HEK293T (cell line): ENCODE measurements at regions not wholly inside any gene's neighbourhood (a gene's known extent, or its start where the extent isn't known, plus 50 kb on each side); places are given as distances from the start of the nearest gene placed in this dataset.

Source experiments
- ARNT ChIP-seq: fragments of 450-650 bp; IDR thresholded peaks from 2 replicates; pipeline ENCODE4 v1.6.1; 2017; ENCODE audit warnings: mild to moderate bottlenecking
- BHLHE40 ChIP-seq: fragments of 450-650 bp; IDR thresholded peaks from 2 replicates; pipeline ENCODE4 v1.6.1; 2016; ENCODE audit warnings: mild to moderate bottlenecking, moderate library complexity, borderline replicate concordance
- ELF4 ChIP-seq: fragments of 450-650 bp; IDR thresholded peaks from 2 replicates; pipeline ENCODE4 v1.6.1; 2017; ENCODE audit warnings: antibody characterized with exemption
- FOXA1 ChIP-seq: fragments of 450-650 bp; IDR thresholded peaks from 2 replicates; pipeline ENCODE4 v1.6.1; 2016; ENCODE audit warnings: mild to moderate bottlenecking
- HDGF ChIP-seq: fragments of 450-650 bp; IDR thresholded peaks from 2 replicates; pipeline ENCODE4 v1.6.1; 2017; ENCODE audit warnings: antibody characterized with exemption, borderline replicate concordance
- L3MBTL2 ChIP-seq: fragments of 450-650 bp; conservative IDR thresholded peaks from 2 replicates; pipeline ENCODE4 v1.6.1; 2016; ENCODE audit warnings: mild to moderate bottlenecking
- NFRKB ChIP-seq: fragments of 450-650 bp; IDR thresholded peaks from 2 replicates; pipeline ENCODE4 v1.6.1; 2016; ENCODE audit warnings: mild to moderate bottlenecking, moderate library complexity
- PKNOX1 ChIP-seq: fragments of 450-650 bp; IDR thresholded peaks from 2 replicates; pipeline ENCODE4 v1.6.1; 2016
- SP1 ChIP-seq: fragments of 450-650 bp; IDR thresholded peaks from 2 replicates; pipeline ENCODE4 v1.6.1; 2017
- SUZ12 ChIP-seq: fragments of 450-650 bp; IDR thresholded peaks from 2 replicates; pipeline ENCODE4 v1.6.1; 2016; ENCODE audit warnings: mild to moderate bottlenecking
- TARDBP ChIP-seq: fragments of 450-650 bp; IDR thresholded peaks from 2 replicates; pipeline ENCODE4 v1.6.1; 2016
- ZNF384 ChIP-seq: fragments of 450-650 bp; IDR thresholded peaks from 2 replicates; pipeline ENCODE4 v1.6.1; 2016

DNA sequence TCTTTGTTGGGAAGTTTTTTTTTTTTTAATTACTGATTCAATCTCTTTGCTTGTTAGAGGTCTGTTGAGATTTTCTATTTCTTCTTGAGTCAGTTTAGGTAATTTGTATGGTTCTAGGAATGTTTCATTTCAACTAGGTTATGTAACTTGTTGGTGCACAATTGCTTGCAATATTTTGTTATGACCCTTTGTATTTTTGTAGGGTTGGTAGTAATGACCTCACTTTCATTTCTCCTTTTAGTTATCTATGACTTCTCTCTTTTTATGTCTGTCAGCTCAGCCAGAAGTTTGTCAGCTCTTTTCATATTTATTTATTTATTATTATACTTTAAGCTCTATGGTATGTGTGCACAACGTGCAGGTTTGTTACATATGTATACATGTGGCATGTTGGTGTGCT is 51.1 kb upstream of the SLC24A3 start:
- TF ChIP-seq SUZ12 (no peak), NFRKB (no peak), TARDBP (no peak), ARNT (no peak), PKNOX1 (no peak), SP1 (no peak), BHLHE40 (no peak), FOXA1 (no peak), ZNF384 (no peak), HDGF (no peak), L3MBTL2 (no peak), ELF4 (no peak)
